GM19324 (cell line): ENCODE measurements at regions not wholly inside any gene's neighbourhood (a gene's known extent, or its start where the extent isn't known, plus 50 kb on each side); places are given as distances from the start of the nearest gene placed in this dataset.

ENCODE experiments used
- ATAC-seq: cut with Tn5 transposase; IDR thresholded peaks from one replicate; pipeline ENCODE4 v1.9.1; 2021; ENCODE audit warnings: mild to moderate bottlenecking, moderate library complexity; ENCODE audit not compliant: unreplicated experiment, low FRiP score

DNA sequence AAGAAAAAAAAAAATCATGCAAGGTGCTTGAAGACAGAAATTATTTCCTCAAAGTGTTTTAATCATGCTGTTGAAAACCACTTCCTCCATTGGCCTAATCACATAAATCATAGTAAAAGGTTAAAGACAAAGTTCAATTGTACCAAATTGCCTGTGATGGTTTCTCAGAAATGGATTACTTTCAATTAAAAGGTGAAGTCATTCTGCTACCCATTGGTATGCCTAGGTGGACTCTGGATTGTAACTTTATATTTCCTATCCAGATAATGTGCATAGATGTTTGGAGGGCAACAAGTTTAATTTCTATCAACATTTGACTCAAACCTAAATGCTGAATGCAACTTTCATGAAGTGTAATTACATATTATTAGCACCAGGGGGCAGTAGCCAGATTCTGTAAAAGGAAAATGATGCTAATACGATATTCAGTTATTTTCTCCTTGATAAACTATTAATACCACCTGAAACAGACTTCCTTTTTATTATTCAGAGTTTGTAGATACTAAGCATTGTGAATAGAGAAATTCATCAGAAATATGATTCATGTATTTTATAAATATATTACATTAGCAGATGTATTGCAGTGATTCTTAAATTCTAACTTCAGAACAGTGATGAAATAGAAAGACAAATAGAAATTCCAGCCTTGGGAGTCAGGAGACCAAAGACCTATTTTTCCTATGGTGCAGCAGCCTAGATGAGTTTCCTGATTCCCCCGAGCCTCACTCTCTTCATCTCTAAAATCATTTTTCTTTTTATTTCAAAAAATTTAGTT, 148.2 kb downstream of the CAAP1 start:
- no peak for ATAC-seq

DNA sequence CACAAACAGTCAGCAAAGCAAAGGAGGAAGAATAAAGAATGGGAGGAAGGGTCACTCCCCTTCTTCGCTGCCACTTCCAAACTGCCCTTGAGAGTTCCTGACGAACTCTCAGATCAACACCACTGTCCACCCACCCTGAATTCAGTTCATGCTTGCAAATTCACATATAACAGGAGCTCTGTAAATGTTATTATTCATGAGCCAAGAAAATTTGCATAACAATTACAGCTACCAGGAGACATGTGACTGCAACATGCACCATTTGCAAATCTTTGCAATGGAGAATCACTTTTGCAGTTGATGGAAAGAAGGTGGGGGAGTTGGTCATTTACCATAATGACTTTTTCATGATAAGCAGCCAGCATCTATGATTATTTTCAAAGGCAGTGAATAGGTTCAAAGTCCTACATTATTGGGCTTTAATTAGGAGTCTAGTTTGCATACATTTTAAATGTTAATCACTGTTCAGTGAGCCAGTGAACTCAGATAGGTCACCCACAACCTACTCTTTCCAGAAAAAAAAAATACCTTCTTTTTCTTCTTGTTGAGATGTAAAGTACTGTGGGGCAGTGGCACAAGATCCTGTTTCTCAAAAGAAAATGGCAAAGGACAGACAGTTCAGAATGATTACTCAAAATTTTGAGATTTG, 149.7 kb downstream of the CAAP1 start:
- no peak for ATAC-seq

DNA sequence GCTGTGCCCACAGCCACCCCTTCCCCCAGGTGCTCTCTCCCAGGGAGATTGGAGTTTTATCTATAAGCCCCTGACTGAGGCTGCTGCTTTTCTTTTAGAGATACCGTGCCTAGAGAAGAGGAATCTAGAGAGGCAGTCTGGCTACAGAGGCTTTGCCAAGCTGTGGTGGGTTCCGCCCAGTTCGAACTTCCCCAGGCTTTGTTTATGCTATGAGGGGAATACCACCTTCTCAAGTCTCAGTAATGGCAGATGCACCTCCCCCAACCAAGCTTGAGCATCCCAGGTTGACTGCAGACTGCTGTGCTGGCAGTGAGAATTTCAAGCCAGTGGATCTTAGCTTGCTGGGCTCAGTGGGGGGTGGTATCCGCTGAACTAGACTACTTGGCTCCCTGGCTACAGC, 157.4 kb downstream of the CAAP1 start:
- ATAC-seq, result no peak

DNA sequence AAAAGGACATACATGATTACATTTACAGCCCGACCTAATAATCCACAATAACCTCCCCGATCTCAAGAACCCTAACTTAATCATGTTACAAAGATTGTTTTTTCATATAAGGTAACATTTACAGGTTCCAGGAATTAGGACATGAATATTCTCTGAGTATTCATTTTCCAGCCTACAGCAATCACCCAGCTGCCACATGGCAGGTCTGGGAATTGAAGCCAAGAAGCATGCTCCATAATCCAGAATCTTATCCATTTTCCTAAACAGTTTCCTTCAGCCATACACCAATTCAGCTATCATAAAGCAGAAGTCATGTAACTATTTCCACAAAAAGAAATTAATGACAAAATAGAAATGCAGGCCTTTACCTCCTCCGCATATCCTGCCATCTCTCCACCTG, 163.4 kb downstream of the CAAP1 start:
- ATAC-seq, result no peak

DNA sequence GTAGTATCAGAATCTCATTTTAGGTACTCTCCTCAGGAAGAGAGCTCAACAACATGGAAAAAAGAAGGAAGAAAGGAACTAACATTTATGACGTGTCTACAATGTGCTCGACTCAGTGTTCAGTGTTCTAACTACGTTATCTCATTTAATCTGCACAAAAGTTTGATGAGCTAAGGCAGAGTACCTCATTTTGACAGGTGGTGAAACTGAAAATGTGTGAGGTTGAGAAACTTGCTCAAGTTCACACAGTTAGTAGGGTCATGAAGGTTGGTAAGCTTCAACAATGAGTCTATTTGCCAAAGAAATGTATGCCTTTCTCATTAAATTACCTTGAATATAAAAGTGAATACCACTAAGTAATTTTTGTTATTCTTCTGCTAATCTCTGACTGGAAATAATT, 165.1 kb downstream of the CAAP1 start:
- ATAC-seq, result peak; percentile 90

DNA sequence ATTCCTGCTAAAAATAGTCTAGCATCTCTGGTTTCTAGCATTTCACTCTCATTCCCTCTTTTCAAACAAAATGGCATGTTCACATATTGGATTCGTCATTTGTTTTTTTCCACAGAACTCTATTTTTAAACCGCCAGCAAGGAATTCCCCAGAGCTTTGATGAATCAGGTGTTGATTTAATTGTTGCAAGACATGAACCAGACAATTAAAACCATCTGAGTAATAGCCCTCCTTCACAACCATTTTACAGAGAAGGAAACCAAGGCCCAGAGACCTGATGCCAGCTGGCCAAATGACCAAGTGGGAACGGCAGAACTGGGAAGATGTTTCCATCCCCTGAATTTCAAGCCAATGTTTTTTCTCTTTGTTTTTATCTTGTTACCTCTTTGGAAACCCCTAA, 167.0 kb downstream of the CAAP1 start:
- ATAC-seq, result no peak

DNA sequence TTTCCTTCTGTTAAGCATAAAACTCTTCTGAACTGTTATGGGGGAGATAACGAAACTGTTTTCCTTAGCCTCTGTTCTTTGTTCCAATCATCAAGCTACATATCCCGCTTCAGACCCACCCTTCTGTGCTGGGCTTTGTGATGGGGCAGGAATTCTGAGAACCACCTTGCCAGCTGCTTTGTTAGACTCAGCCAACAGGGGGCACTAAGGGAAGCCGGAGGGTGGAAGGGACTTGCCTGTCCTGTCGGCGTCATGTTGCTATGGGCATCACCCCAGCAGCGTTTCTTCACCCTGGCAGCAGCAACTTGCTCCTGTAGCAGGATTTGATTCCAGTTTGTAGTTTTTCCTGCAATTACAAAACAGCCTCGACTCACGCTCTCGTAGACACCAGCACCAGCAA, 169.1 kb downstream of the CAAP1 start:
- ATAC-seq, result no peak

DNA sequence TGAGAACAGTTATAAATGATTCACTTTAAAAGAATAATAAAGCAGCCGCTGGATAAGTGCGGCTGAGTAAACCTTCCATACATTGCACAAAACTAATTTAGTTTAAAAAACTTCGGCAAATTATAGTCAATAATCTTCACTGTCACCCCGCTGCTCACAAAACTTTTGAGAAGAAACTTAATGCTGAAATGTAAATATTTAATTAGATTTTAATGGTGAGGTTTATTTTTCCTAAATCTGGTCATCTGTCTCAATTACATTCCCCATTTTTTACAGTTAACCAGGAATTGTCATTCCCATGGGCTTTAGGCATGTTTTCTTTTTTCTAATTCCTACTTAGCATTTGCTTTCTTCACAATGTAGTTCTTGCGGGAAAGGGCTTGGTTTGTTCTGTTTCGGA, 169.8 kb downstream of the CAAP1 start:
- no peak for ATAC-seq

DNA sequence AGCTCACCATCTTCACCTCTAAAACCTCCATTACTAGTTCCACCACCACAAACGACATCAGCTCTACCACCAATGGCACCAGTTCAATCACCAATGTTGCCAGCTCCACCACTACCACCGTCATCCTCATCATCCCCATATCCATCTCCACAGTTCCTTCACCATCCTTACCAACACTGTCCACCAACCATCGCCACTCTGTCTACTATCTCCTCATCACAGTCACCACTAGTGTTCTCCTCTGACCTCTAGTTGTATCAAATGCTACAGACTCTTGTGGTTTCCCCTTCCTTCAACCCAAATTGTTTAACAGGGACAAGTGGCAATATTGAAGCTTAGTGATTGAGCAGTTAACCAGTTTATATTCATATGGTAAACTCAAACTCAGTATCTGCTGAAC, 182.6 kb downstream of the CAAP1 start:
- no peak for ATAC-seq

DNA sequence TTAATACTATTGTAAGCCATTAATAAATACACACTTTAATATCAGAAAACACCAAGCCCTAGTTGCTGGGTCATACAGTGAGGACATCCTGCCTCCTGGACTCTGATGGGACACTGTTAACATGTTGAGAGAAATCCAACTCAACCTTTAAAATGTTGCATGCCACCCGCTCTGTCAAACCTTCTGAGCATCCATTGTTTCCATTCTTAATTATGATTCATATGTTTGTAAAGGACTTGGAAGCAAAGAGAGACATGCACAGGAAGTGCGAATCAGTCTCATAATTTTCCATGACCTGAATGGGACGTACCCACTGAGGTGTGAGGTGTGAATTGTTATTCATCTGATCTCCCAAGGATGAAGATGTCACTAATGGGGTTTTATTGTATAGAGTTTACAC, 186.4 kb downstream of the CAAP1 start:
- no peak for ATAC-seq

DNA sequence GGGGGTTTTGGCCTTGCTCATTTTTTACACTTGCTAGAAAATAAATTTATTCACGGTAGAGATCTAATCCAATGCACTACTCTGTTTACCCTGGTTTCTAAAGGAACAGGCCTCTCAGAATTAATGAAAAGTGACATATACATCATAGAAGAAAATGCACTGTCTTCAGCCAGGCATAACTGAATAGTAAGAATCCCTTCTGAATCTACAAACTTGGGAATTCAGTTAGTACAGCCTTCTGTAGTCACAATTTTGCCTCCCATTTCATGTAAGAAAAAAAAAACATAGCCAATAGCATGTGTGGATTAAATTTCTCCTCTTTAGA, 197.3 kb downstream of the CAAP1 start:
- ATAC-seq, result no peak

DNA sequence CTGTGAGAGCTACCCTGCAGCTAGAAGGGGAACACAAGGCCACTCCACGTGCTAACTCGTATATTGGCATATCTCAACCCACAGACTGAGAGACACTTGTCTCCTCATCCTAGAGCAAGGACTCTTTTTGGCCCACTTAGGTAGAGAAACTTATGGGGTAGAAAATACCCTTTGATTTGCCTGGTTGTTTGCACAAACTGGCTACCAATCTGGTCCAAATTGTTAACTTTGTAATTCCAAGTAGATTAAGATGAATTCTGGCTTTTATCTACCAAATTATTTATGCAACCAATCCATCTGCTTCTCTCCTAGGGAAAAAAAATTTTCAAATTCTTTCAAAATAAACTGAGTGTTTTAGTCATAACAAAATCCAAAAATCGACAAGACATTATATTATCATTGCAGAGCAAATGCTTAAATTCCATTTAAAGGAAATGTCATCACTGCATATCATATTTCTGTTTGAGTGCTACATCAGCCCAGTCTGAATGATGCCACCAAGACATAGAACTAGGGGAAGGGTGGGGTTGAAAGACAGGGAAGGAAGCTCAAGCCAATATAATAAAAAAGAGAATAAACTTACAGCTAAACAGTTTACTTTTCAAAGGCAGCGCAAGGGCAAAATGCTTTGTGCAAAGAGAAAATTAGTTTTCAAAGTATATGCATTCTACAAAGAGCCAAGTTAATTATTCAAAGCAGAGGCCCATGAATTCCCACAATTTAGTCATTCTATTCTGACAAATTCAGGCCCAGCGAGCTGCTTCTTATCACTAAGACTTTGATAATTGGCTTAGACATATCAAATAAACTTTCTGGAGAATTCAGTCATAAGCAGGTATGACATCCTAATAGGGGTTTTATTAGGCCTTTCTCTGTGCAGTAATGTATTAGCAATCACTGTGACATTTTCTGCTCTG, 198.0 kb downstream of the CAAP1 start:
- ATAC-seq, result no peak

DNA sequence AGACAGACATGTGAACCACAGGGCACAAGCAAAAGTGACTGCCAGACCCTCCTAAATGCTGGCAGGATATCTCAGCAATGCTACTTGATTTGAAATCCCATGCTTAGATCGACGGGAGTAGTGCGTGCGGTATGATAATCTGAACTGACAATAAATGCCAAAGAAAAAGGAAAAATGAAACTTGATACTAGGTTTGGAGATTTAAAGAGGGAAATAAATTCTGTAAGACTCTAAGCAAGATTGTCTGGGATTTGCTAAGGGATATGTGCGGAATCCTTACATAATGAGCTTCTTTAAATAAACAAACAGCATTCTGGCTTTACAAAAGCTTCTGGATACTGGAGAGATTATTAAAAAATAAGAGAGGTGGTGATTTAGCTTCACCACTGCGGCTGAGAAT, 203.6 kb downstream of the CAAP1 start:
- no peak for ATAC-seq

DNA sequence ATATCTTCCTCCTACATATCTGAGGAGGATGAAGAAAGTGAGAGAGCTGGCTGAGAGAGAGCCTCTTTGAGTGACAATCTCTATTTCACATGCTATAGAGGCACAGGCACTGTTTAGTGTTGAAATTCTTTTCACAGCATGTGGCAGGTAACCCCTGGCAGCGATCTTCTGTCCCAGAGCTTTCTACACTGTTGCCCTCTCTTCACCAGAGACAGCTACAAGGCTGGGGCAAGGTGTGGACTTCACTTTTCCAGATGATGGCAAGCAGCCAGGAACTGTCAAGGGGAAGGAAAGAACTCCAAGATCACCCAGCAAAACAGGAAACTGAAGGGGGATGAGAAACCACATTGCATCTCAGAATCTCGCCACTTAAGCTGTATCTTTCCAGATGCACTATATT, 205.2 kb downstream of the CAAP1 start:
- no peak for ATAC-seq

DNA sequence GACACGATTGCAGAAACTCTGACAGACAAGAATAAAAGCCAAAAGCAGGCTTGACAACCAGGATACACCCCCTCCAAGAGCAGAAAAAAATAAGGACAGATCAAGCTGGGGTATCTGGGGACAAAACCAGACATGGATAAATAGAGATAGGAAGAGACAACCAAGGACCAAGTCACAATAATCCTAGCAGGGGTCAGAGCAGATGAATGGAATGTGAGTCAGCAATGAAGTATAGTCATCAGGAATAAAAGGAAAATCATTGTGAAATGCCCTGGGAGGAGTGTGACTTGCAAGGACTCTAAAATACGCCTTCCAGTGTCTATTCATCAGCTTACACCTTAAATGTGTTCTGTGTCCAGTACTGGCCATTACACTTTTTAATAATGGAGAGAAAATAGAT, 206.8 kb downstream of the CAAP1 start:
- no peak for ATAC-seq

DNA sequence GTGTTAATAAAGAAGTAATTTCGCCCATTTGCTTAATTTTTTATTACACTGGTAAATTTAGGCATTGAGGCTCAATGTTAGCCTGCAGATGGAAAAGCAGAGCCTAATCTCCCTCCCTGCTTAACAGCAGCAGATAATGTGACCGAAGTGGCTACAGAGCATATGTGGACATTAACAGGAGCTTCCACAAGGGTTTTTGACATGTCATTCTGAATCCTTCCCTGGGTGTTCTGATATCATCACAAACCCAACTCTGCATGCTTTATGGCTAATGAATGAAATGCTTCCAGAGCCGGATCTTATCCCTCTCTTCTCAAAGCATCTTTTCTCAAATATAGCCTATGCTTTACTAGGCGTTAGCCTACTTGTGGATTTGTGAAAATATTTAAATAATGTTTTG, 208.6 kb downstream of the CAAP1 start:
- ATAC-seq, result no peak

DNA sequence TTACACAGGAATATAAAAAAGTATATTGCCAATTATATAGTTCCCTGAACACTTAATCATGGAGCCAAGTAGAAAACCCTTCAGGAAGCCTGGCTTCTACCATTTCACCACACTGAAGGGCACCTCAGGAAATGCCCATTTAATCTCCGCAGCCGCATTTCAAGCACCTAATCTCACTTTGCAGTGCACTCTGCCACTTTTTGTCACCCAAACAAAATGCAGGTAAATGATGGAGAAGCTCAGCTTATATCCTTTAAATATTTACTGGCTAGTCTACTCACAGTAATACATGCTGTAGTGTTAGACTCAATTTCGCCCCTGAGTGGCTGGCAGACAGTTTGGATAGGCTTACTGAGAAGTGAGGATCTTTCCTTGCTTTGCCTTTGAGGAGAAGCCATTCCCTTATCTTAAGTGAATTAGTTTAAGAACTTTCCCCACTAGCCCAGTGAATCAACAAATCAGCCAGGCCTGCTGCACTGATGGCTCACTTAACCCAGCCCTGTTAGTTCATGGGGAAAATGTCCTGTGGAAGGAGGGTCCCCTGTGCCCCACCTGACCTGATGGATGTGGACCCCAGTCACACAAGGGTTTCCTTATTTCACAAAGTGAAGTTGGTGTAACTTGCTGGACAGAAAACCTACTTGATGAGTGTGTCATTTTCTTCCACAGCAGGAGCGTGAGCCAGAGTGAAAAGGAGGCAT, 209.7 kb downstream of the CAAP1 start:
- ATAC-seq, result no peak

DNA sequence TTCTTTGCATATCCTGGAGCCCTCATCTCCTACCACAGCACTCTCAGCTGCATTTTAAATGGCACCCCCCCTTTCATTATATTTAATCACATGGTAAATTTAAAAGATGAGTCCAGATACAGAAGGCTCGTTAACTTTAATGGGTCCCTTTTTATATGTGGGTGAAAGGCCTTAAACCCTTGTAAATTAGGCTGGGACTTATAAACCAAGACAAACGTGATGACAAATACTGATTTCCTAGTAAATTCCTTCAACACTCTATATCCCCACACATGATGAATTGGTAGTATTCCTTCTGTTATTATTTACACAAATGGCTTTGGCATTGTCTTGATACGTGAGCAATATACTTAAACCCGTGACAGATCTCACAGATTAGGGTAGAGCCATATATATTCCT, 210.6 kb downstream of the CAAP1 start:
- ATAC-seq, result no peak

DNA sequence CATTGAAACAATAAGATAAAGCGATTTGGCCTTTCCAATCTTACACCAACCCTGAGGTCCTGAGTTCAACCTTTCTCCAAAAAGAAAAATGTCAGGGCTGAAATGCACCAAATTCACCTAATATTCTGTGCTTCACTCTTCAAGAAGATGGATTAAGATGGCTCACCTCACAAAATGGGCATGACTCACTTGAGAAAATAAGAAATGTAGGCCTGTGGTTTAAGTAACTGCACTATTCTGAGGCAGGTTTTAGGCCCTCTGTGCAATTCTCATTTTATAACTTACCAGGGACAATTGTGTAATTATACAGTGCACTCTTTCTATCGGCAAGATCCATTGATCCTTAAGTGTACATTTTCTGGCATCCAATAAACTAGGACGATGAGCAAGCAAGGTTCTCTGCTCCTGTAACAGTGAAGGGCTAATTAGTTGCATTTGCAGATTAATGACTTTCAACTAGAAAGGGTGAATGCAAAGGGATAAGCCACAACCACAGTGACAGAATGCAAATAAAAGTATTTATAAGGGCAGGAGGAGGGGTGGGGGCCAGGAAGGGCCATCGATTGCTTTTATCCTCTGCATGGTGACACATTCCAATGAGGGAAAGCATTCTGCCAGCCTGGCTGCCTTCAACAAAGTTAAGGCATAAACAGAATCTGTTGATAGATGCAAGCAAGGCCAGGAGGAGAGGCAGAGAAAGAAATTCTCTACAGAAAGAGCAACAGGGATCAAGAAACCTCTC, 214.5 kb downstream of the CAAP1 start:
- no peak for ATAC-seq

DNA sequence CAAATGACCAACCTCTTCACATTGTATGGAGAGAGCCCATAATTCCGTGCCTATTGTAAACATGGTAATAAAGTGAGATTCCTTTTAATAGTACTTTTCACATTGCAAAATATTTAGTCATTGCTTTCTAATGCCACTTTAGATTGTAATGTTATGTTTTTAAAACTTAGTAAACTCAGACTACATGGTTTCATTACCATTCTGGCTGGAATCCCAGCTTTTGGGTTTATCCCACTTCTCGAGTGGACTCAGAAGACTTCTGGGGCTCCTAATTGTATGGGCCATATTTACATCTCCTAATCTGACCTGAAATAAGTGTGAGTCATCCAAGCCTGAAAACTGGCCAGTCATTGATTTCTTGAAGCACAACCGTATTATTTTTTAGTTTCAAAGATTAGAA, 217.6 kb downstream of the CAAP1 start:
- no peak for ATAC-seq
